SK-N-DZ (cell line): ENCODE measurements at regions not wholly inside any gene's neighbourhood (a gene's known extent, or its start where the extent isn't known, plus 50 kb on each side); places are given as distances from the start of the nearest gene placed in this dataset.
"Not testable (repeated sequence)": the region's sequence is repeated elsewhere in the genome, so short reads cannot be mapped to it uniquely, and the experiment has no call there.

Source experiments
- DNase-seq: peaks from one replicate; pipeline ENCODE4 v3.0.0-alpha.2; 2015; ENCODE audit warnings: low spot score

DNA sequence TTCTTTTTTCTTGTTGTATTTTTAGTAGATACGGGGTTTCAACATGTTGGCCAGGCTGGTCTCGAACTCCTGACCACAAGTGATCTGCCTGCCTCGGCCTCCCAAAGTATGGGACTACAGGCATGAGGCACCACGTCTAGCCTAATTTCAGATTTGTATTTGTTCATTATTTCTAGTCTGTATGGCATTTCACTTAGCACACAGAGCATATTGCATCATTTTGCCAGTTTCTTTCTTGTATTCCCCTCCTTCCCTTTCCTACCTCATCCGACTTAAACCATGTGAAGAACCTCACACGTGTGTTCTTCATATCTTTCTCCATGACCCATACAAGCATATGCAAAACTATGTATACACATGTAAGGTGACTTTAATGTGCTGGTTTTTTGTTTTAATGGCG lies 470.0 kb downstream of the CBLN4 start:
- no peak for DNase-seq

DNA sequence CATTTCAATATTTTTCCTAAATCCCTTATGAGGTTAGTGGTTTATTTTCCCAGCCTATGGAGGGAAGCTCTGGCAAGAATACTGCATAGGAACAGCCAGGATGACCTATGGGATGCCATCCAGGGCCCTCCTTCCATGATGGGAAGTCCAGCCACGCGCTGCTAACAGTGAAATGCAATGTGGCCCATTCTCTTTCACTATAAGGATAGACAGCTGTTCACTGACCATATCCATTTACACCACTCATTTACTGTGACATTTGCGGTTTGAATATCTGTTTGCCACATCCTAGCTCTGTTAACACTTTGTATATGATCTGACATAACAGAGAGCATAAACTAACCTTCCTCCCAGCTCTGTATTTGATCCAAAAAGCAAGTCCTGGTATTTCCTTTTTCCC lies 471.7 kb downstream of the CBLN4 start:
- DNase-seq: no peak

DNA sequence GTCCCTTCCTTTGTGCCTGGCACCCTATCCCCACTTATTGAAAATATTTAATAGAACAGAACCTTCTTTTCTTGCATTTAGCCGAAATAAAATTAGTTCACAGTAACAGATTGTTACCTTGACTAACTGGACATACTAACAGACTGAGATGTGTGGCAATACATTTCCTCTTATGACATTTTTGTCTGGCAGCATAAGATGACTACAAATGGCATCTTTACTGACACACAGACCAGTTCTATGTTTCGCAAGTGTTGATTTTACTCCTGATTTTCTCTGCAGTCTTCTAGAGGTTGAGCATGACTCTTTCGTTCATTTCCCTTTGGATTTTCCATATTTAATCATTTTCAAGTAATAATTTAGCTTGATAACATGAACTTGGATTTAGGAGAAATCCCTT lies 474.6 kb downstream of the CBLN4 start:
- DNase-seq: no peak

DNA sequence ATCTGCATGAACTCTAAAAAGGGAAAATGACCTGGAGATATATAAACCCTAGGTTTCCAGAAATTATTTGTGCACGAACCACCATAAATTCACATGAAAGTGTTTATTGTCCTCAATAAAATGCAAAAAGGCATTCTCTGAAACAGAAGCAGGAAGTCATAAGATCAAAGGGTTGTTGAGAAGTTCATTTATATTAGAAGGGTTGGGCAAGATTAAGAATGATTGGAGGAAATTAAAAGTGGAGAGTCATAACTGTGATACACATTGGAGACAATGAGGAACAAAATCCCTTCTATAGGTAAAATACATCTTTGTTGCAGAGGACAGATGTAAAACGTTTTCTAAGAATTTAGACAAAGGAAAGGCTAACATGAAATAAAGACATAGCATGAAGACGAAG lies 476.8 kb downstream of the CBLN4 start:
- DNase-seq: no peak

DNA sequence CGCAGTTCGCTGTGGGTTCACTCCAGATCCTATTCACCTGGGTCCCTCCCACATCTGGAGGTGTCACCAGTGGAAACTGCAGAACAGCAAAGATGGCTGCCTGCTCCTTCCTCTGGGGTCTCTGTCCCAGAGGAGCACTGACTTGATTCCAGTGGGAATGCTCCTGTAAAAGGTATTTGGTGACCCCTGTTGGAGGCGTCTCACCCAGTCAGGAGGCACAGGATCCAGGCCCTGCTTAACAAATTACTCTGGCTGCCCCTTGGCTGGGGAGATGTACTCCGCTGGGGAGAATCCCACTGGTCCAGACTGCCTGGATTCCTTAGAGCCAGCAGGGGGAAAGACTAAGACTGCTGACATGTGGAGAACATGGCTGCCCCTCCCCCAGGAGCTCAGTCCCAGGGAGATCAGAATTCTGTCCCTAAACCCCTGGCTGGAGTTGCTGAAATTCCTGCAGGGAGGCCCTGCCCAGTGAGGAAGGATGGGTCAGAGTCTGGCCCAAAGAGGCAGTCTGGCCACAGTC lies 483.0 kb downstream of the CBLN4 start:
- DNase-seq: no peak

DNA sequence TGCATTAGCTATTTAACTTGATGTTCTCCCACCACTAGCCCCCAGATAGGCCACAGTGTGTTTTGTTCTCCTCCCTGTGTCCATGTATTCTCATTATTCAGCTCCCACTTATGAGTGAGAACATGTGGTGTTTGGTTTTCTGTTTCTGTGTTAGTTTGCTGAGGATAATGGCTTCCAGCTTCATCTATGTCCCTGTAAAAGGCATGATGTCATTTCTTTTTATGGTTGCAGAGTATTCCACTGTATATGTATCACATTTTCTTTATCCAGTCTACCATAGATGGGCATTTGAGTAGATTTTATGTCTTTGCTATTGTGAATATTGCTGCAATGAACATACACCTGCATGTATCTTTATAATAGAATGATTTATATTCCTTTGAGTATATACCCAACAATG lies 487.7 kb downstream of the CBLN4 start:
- DNase-seq: not testable (repeated sequence)

DNA sequence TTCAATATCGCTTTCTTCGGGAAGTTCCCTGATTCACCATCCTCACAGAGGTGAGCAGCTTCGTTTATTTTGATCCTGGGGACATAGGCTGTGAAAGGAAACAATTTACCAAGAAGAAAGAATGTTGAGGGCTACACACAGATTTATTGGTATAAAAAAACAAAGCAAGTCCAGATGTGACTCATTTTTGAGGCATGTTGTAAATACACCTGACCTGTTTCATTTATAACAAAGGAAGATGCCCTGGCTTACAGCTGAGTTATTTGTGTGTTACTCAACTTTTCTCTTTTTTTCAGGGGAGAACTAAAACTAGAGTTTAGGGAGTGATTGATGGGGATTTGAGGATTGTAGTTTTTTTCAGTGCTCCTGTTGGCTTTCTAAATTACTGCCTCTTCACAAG lies 489.5 kb downstream of the CBLN4 start:
- DNase-seq: no peak

DNA sequence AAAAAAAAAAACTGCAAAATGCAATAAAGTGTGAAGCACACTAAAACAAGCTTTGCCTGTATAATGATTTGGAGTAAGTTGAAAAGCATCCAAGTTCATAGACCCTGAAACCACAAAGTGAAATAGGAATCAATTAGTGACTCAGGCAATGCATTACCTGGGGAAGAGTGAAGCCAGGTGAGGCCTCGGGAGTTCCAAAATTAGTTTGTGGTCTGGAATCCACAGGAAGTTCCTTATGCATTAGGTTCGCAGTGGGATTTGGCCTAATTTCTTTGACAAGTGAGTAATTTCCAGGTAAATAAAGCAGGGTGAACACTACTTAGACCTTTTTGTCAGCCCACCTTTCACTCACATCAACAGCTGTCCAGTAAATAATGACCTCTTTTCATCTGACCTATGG lies 490.8 kb downstream of the CBLN4 start:
- DNase-seq: no peak

DNA sequence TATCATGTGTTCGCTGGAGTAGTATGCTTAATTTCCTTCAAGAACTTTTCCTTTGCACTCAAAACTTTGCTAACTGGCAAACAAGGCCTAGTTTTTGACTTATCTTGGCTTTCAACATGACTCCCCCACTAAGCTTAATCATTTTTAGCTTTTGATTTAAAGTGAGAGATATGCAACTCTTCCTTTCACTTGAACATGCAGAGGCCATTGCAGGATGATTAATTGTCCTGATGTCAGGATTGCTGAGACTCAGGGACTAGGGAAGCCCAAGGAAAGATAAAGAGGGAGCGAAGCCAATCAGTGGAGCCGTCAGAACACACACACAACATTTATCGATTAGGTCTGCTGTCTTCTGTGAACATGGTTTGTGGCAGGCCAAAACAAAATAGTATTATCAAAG lies 491.4 kb downstream of the CBLN4 start:
- DNase-seq: no peak

DNA sequence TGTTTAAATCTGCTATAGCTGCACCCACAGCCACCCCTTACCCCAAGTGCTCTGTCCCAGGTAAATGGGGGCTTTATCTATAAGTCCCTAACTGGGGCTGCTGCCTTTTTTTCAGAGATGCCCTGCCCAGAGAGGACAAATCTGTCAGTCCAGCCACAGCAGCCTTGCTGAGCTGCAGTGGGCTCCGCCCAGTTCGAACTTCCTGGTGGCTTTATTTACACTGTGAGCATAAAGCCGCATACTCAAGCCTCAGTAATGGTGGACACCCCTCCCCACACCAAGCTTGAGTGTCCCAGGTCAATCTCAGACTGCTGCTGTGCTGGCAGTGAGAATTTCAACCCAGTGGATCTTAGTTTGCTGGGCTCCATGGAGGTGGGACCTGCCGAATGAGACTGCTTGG lies 505.2 kb downstream of the CBLN4 start:
- no peak for DNase-seq

DNA sequence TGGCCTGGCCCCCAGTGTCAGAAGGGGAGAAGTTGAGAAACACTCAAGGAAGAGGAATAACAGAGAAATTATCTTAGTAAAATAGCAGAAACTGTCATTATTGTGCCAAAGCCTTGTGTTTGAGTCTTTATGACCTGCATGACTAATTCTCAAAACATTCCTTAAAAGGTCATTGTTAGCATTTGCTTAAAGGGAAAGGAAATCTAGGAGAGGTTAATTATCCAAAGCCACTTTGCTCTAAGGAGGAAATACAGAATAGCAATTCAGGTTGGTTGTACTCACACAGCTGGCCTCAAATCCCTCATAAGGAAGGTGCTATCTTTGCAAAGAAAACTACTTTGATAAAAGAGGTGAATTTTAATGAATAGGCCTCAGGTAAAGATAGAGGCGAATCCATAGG lies 516.7 kb downstream of the CBLN4 start:
- DNase-seq: no peak

DNA sequence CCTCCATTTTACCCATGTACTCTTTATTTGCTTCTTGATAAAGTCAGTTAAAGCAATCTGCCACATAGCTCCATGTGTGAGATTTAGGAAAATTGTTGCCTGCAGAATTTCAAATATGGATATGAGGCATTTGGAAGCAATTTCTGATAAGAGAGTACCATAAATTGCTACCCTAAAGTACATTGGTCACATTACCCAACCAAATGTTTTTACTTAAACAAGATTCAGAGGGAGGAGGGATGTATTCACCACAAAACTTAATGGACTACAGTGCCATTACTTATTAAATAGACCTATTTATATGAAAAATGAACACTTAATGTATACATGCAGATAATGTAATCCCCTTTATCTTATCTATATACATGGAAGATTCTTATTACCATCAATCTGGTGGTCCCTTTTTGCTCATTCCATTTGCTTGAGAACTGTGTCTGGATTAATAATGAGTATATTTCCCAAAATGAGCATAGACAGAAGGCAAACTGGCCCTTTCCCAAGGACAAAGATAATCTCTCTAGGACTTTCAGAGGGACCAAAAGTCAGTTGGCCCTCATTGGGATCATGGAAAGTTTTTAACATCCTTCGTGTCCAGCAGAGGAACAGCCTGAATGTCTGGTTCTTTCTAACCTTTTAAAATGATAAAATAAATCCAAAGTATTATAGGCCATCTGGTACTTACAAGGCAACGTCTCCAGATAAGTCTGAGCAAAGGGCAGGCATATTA lies 526.4 kb downstream of the CBLN4 start:
- DNase-seq: no peak

DNA sequence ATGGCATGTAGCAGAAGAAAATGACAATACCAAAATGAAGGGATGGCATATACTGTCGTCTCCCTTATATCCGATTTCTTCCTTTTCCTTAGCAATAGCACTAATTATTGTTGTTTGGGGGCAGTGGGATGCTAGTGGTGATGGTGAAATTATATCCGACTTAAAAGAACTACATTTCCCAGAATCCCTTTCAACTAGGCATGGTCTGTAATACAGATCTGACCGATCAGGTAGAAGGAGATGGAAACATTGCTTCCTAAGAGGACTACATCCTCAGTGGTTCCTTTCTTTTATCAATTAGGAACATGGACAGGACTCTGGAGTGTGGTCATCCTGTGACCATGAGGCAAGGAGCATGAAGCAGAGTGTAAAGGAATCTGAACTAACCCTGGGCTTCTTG lies 532.6 kb downstream of the CBLN4 start:
- DNase-seq: no peak

DNA sequence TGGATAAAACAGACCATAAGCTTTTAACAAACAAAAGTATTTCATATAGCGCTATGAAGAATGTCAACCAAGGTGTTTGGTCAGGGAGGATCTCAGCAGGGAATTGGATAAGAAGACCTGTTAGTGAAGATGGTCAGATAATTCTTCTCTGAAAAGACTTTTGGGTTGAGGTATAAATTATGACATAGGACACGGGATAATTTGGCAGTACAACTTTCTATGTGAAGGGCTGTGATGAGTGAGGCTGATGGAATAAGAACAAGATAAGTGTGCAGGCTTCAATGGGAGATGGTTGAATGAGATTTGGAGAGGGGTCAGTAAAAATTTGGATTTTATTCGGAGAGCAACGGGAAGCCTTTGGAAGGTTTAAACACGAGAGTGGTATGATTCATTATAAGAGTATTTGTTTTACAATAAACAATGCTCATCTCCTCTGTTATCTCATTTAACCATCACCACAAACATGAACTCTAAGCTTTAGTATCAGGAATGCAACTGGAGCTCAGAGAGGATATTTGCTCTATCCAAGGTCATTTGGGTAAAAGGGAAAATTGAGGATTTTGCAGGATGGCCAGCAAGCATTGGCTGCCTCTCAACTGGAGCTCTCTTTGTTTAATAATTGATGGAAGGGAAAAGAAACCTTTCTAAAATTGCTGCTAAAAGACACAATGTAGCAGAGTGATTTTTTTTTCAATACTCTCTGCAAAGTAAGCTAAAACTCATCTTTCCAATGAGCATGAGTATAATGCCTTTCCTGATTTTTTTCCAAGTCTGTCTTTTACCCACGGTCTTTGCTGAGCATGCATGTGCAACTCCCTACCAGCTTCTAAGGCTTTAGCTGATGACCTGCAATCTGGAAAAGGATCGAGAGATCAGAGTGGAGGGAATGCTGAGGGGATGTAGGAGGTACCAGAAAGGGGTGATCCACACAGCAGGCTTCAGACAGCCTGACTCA lies 534.0 kb downstream of the CBLN4 start:
- DNase-seq: no peak

DNA sequence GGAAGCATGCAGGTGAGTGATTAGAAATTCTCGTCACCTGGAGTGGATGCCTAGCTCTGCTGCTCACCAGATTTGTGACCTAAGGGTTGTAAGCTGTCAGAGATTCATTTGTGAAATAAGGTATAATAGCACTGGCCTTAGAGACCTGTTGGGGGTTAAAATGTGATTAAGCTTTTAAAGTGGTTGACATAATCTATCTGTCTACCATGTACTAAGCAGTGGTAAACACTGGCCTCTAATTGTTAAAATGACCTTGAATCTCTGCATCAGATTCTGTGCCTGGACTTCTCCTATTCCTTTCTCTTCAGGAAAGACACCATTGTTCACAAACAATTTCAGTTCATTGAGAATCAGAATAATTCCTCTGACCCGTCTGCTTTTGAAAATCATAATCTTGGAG lies 536.2 kb downstream of the CBLN4 start:
- no peak for DNase-seq

DNA sequence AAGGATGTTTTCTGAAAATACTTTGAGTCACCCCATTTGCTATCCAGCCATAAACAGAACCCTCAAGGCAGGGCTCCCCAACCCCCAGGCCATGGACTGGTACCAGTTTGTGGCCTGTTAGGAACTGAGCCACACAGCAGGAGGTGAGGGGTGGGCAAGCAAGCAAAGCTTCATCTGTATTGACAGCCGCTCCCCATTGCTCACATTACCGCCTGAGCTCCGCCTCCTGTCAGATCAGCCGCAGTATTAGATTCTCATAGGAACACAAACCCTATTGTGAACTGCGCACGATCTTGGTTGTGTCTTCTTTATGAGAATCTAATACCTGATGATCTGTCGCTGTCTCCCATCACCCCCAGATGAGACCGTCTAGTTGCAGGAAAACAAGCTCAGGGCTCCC lies 543.8 kb downstream of the CBLN4 start:
- no peak for DNase-seq

DNA sequence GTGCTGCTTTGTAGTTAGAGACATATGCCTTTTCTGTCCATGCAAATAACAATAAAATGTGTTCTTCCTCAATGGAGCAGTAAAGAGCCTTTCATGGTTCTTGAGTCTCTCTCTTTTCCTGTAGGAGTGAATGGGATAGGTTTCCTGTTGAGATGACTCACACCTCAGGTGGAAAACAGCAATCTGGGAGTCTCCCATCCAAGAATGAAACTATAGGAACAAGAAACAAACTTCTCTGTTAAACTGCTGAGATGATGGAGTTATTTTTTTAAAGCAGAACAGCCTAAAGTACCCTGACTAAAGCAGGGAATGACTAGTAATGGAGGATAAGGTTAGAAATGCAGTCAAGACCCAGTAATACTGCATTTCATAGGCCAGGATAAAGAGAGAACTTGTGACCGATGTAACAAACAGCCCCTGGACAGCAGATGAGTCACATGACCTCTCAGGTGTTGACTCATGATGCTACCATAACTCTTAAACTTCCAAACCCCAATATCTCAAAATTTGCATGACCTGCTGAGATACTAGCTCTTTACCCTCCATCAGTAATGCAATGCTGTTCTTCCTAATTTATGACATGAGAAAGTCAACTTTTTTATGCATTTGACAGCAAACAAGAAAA lies 548.9 kb downstream of the CBLN4 start:
- no peak for DNase-seq

DNA sequence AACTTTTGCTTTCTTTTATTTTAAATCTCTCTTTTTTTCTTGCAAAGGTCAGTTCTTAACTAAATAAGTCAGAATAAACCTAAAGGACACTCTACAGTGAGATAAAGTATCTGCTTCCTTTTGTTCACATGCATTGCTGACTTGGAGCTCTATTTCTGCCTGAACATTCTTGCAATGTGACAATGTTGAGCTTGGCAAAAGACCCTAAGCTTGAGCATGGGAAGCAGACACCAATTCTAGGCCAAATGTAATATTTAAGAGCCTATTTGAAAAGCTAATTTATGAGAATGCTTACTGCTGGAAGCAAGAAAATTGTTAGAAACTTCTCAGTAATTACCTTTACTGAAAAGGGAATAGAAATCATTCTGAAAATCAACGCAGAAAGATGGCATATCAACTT lies 556.2 kb downstream of the CBLN4 start:
- no peak for DNase-seq

DNA sequence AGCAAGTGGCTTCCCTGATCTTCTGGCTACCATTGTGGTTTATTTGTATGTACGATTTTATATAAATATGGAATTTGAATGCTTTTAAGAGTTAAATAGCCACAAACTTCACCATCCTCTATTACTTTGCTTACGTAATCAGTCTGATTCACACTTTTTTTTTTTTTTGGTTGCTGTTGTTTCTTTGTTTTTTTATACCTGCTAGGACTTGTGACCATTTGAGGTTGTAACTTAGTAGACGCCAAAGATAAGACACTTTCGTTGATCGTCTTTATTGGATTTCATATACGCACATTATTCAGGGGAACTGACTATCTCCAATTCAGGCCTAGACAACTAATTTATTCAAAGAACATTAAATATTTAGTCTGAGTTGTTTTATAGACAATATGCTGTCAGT lies 559.0 kb downstream of the CBLN4 start:
- DNase-seq: no peak

DNA sequence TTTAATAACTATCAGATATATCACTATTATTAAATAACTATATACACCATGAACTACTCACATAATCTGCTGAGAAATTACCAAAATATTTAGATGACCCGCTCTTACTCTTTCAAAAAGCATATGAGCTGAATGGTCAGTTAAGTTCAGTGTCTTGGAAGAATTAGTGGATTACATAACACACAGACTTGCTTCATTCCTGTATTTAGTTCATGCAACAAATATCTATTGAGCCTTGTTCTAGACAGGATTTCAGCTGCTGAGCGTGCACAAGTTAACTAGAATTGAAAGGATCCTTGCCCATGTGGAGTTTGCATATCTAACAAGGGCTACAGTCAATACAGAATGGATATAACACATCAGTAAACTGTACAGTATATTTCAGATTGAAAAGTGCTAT lies 566.2 kb downstream of the CBLN4 start:
- no peak for DNase-seq

DNA sequence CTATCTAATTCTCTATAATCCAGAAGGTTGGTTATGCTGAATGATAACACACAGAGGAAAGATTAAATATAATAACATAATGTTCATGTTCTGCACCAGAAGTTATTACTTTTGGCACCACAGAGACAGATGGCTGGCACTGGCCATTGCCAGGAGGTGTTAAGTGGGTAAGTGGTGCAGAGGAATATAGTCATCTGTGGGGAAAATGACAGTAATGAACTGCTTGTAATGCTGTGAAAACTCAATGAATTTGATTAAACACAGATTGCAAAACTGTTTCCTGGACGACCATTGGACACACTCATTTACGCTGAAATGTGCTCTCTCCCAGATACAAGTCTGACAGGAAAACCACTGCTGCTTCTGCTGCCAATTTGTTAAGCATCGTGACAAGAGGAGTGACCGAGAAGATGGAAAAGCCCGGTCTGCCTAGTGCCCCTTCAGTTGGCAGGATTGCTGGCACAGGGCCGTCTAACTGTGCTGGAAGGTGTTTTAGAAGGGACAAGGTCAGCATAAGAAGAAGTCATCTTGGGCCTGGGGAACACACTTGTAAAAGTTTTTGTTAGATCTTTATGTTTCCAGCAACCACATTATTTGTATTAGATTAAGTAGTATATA lies 567.4 kb downstream of the CBLN4 start:
- DNase-seq: no peak

DNA sequence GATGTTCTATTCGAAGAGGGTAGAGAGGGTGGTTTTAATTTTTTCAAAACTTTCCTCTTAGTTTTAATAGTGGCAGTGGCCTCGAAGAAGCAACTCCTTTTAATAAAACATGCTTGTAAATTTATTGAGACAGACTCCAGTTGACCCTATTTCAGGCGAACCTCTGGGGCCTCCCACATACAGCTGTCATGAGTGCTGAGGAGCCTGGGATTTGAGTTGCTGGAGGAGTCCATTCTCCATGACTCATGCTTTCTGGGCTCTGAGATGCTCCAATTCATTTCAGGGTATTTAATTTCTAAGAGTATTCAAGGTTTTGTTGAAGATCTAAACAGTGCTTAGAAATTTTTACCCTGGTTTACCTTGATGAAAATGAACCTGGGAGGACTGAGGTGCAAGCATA lies 580.4 kb downstream of the CBLN4 start:
- DNase-seq: no peak
